ENCODE measurements at regions not wholly inside any gene's neighbourhood (a gene's known extent, or its start where the extent isn't known, plus 50 kb on each side); places are given as distances from the start of the nearest gene placed in this dataset.
"Not testable (repeated sequence)": the region's sequence is repeated elsewhere in the genome, so short reads cannot be mapped to it uniquely, and the experiment has no call there.

- no peak for DNase-seq (ENCODE audit: low read depth)
Observed at GRCh38 chr13:98075048-98075447, 67.8 kb upstream of the FARP1 start.

GRCh38 chr13:98076309-98076708 lies 66.6 kb upstream of the FARP1 start:
- not testable (repeated sequence) for DNase-seq (ENCODE audit: low read depth)

- no peak for DNase-seq (ENCODE audit: low read depth)
Observed at GRCh38 chr13:98080280-98080679, 62.6 kb upstream of the FARP1 start.

- peak; percentile 55 for DNase-seq (ENCODE audit: low read depth)
Observed at GRCh38 chr13:98083507-98083906, 59.4 kb upstream of the FARP1 start.

- DNase-seq (ENCODE audit: low read depth): no peak
Observed at GRCh38 chr13:98083936-98084335, 59.0 kb upstream of the FARP1 start.

- no peak for DNase-seq (ENCODE audit: low read depth)
Observed at GRCh38 chr13:98089246-98089645, 53.6 kb upstream of the FARP1 start.

GRCh38 chr13:98092888-98093287 lies 50.0 kb upstream of the FARP1 start:
- DNase-seq (ENCODE audit: low read depth): no peak
